GM23338 (cell line): ENCODE measurements at regions not wholly inside any gene's neighbourhood (a gene's known extent, or its start where the extent isn't known, plus 50 kb on each side); places are given as distances from the start of the nearest gene placed in this dataset.

Experiments used
- EZH2 ChIP-seq: fragments of 200-600 bp; sonication (generic); IDR thresholded peaks from one replicate; pipeline ENCODE4 v1.8.0; 2017; ENCODE audit warnings: antibody characterized with exemption, mild to moderate bottlenecking, low read depth; ENCODE audit not compliant: unreplicated experiment
- EZH2phosphoT487 ChIP-seq: fragments of 200-600 bp; sonication (generic); IDR thresholded peaks from one replicate; pipeline ENCODE4 v1.8.1; 2018; ENCODE audit warnings: antibody characterized with exemption; ENCODE audit not compliant: unreplicated experiment
- NANOG ChIP-seq: IDR thresholded peaks from 2 replicates; pipeline ENCODE4 v1.6.1; 2016; ENCODE audit warnings: antibody characterized with exemption, borderline replicate concordance
- POLR2AphosphoS5 ChIP-seq: IDR thresholded peaks from 2 replicates; pipeline ENCODE4 v1.6.1; 2016; ENCODE audit warnings: antibody characterized with exemption, low read depth
- TF ChIP-seq, protein P1 (sequence below), 2 experiments: fragments of 200-600 bp in 1 of 2; sonication (generic) in 1 of 2; conservative IDR thresholded peaks; 2 replicates each; pipeline versions ENCODE4 v1.5.1 to v1.6.1; 2016 to 2017; ENCODE audit warnings: antibody characterized with exemption in 2 of 2, low read depth in 2 of 2, mild to moderate bottlenecking in 2 of 2, moderate library complexity in 1 of 2

DNA sequence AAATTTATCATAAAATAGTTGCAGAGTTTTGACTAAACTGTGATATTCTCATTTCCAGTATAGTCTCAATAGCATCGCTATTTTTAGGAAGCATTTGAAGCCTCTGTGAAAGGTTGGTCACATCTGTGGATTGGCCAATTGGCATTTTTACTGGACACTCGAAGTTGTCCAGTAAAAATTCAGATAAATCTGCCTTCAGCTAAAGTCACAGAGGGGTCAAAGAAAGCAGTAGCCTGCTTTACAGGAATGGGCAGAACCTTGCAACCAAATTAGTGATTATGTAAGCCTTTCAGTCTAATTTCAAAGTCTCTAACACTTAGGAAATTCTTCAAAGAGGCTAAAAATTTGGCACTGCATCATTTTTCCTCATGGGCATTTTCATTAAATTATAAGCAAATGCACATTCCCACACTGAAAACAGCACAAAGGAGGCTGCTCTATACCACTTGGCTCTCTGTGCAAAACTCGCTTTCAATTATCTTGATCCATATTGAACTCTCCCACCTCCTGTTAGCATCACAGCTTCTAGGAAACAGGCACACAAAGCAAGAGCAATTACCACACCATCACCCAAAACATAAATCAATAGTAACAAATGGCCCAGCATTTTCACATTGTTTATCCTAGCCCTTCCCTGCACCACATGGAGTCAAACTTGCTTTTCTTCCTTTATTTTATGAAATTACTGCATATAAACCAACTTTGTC lies 318.5 kb upstream of the DUSP10 start:
- TF ChIP-seq, protein P1, sequence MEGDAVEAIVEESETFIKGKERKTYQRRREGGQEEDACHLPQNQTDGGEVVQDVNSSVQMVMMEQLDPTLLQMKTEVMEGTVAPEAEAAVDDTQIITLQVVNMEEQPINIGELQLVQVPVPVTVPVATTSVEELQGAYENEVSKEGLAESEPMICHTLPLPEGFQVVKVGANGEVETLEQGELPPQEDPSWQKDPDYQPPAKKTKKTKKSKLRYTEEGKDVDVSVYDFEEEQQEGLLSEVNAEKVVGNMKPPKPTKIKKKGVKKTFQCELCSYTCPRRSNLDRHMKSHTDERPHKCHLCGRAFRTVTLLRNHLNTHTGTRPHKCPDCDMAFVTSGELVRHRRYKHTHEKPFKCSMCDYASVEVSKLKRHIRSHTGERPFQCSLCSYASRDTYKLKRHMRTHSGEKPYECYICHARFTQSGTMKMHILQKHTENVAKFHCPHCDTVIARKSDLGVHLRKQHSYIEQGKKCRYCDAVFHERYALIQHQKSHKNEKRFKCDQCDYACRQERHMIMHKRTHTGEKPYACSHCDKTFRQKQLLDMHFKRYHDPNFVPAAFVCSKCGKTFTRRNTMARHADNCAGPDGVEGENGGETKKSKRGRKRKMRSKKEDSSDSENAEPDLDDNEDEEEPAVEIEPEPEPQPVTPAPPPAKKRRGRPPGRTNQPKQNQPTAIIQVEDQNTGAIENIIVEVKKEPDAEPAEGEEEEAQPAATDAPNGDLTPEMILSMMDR (conservative IDR thresholded peaks at IDR 0.05; ENCODE audit: low read depth in 2 of 2): no peak
- TF ChIP-seq EZH2phosphoT487 (no peak), EZH2 (no peak), POLR2AphosphoS5 (no peak), NANOG (no peak)
